Neuronal stem cell (in vitro differentiated cells): ENCODE measurements at regions not wholly inside any gene's neighbourhood (a gene's known extent, or its start where the extent isn't known, plus 50 kb on each side); places are given as distances from the start of the nearest gene placed in this dataset.

Experiments
- DNase-seq: peaks from one replicate; pipeline ENCODE4 v3.0.0-alpha.2; 2013; ENCODE audit warnings: low spot score
- H2AFZ ChIP-seq: one replicate; pipeline ENCODE4 v1.6.1; 2013; ENCODE audit warnings: mild to moderate bottlenecking, low read length, inconsistent platforms
- H2AK5ac ChIP-seq: 2 replicates; pipeline ENCODE4 v1.6.1; 2013; ENCODE audit warnings: low read depth, mild to moderate bottlenecking, inconsistent platforms, low read length, moderate library complexity, mixed read lengths
- H2BK120ac ChIP-seq: 2 replicates; pipeline ENCODE4 v1.6.1; 2013; ENCODE audit warnings: low read depth, mild to moderate bottlenecking, inconsistent platforms, low read length, moderate library complexity, mixed read lengths
- H2BK12ac ChIP-seq: one replicate; pipeline ENCODE4 v1.6.1; 2013; ENCODE audit warnings: low read length, inconsistent platforms
- H2BK15ac ChIP-seq: 2 replicates; pipeline ENCODE4 v1.6.1; 2013; ENCODE audit warnings: mild to moderate bottlenecking, low read length, inconsistent platforms, mixed read lengths
- H2BK5ac ChIP-seq: one replicate; pipeline ENCODE4 v1.6.1; 2013; ENCODE audit warnings: inconsistent platforms, mild to moderate bottlenecking, low read length, moderate library complexity
- H3K14ac ChIP-seq: one replicate; pipeline ENCODE4 v1.6.1; 2013; ENCODE audit warnings: low read length, inconsistent platforms
- H3K18ac ChIP-seq: 2 replicates; pipeline ENCODE4 v1.6.1; 2013; ENCODE audit warnings: low read length, inconsistent platforms
- H3K23ac ChIP-seq: 2 replicates; pipeline ENCODE4 v1.6.1; 2013; ENCODE audit warnings: low read depth, mild to moderate bottlenecking, mixed read lengths, low read length, inconsistent platforms; ENCODE audit not compliant: poor library complexity
- H3K27ac ChIP-seq: replicated peaks from 3 replicates; pipeline ENCODE4 v1.5.1; 2013; ENCODE audit warnings: low read length, inconsistent platforms
- H3K27me3 ChIP-seq, 3 experiments: 2 replicates each; pipeline ENCODE4 v1.6.1; 2013; ENCODE audit warnings: low read length in 3 of 3, mild to moderate bottlenecking in 2 of 3, inconsistent platforms in 1 of 3, low read depth in 1 of 3, mixed read lengths in 1 of 3, moderate library complexity in 1 of 3; ENCODE audit not compliant: control insufficient read depth in 3 of 3, insufficient read depth in 3 of 3
- H3K36me3 ChIP-seq, 2 donors: replicated peaks in 1 of 2; 2 replicates each; pipeline ENCODE4 v1.6.1; 2013; ENCODE audit warnings: low read length in 2 of 2; ENCODE audit not compliant: control insufficient read depth in 2 of 2, insufficient read depth in 2 of 2
- H3K4ac ChIP-seq: 2 replicates; pipeline ENCODE4 v1.6.1; 2013; ENCODE audit warnings: inconsistent platforms, mild to moderate bottlenecking, low read length, moderate library complexity
- H3K4me1 ChIP-seq, 2 donors: 1 replicate in 1 of 2; 2 replicates in 1 of 2; pipeline ENCODE4 v1.6.1; 2013; ENCODE audit warnings: low read length in 2 of 2, low read depth in 1 of 2; ENCODE audit not compliant: control insufficient read depth in 2 of 2, insufficient read depth in 1 of 2
- H3K4me2 ChIP-seq: one replicate; pipeline ENCODE4 v1.6.1; 2013; ENCODE audit warnings: mild to moderate bottlenecking, low read length, inconsistent platforms; ENCODE audit not compliant: insufficient read depth, poor library complexity, severe bottlenecking
- H3K4me3 ChIP-seq, 2 donors: 2 replicates each; pipeline ENCODE4 v1.5.1; 2013; ENCODE audit warnings: low read length in 2 of 2, mild to moderate bottlenecking in 2 of 2, inconsistent platforms in 1 of 2, moderate library complexity in 1 of 2
- H3K79me1 ChIP-seq: one replicate; pipeline ENCODE4 v1.6.1; 2013; ENCODE audit warnings: low read depth, mild to moderate bottlenecking, inconsistent platforms, low read length, moderate library complexity
- H3K9ac ChIP-seq: one replicate; pipeline ENCODE4 v1.6.1; 2013; ENCODE audit warnings: mild to moderate bottlenecking, low read depth, low read length, inconsistent platforms; ENCODE audit not compliant: poor library complexity
- H3K9me3 ChIP-seq, 2 donors: replicated peaks in 1 of 2; 2 replicates each; pipeline versions ENCODE3 to v1.6.1; 2013; ENCODE audit warnings: low read length in 2 of 2, mild to moderate bottlenecking in 2 of 2, inconsistent platforms in 1 of 2, low read depth in 1 of 2, mixed read lengths in 1 of 2, moderate library complexity in 1 of 2; ENCODE audit not compliant: control insufficient read depth in 2 of 2, insufficient read depth in 1 of 2
- H4K8ac ChIP-seq: one replicate; pipeline ENCODE4 v1.6.1; 2013; ENCODE audit warnings: low read depth, mild to moderate bottlenecking, inconsistent platforms, low read length, moderate library complexity
- H4K91ac ChIP-seq: one replicate; pipeline ENCODE4 v1.6.1; 2013; ENCODE audit warnings: low read length, low read depth, mild to moderate bottlenecking, inconsistent platforms; ENCODE audit not compliant: poor library complexity
- WGBS, 2 donors: extraction: QIAGEN DNeasy Blood & Tissue Kit; methylation state at CpG; one replicate each; pipeline ENCODE4 v1.1.7; 2013; ENCODE audit warnings: missing lambda C conversion rate in 2 of 2, mixed read lengths in 1 of 2; ENCODE audit not compliant: insufficient read length in 2 of 2, insufficient replicate concordance in 1 of 2; ENCODE audit errors: extremely low coverage in 2 of 2; 5-methylcytosine and 5-hydroxymethylcytosine counted together

DNA sequence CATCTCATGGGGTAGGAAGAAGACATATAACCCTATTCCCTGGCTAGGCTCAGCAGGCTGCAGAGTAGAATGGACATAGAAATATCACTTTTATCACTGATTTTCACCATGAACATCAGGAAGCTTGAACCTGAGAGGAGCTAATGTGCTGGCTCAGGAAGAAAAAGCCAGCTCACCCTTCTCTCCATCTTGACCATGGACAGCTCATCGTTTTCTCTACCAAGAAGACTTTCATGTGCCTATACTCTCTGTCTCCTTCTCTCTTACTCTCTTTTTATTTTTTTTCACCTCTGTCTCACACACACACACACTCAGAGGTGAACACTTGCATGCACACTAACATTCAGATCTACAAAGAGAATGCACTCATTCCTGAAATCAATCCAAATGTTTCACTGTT, 372.8 kb upstream of the CNTNAP5 start:
- Histone ChIP-seq H2BK120ac (no peak overlapping the region), H4K91ac (no peak overlapping the region), H3K4me2 (no peak overlapping the region), H2AK5ac (no peak overlapping the region), H3K79me1 (no peaks in the 10 kb centered on the region), H3K9ac (no peak overlapping the region), H3K36me3 (no peaks in the 10 kb centered on the region), H3K4me3 (no peak overlapping the region), H3K18ac (no peak overlapping the region), H3K4ac (no peak overlapping the region), H2AFZ (no peak overlapping the region), H4K8ac (no peak overlapping the region), H3K23ac (no peak overlapping the region), H3K9me3 (no peaks in the 10 kb centered on the region), H3K4me1 (no peaks in the 10 kb centered on the region), H2BK15ac (no peak overlapping the region), H3K14ac (no peak overlapping the region), H2BK5ac (no peak overlapping the region), H2BK12ac (no peak overlapping the region), H3K27me3 (no peaks in the 10 kb centered on the region), H3K27ac (no peak overlapping the region)
- no peak for DNase-seq
- no CpG with 5 or more reads among the region's 1 CpG for WGBS, 2 donors

DNA sequence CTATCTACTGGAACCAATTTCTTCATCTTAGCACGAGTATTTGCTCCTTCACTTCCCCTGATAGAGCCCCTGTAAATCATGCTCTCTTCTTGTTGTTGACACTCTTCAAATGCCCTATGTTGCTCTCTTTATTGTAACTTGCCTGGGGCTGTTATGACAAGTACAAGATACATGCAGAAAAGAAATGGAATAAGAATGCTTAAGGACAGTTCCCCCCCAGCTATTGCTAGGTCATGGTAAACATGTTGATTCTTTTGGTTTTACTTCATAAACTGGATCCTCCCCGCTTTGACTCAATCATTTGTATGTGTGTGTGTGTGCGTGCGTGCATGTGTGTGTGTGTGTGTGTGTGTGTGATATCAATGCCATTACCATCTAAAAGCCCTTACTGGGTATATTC, 368.5 kb upstream of the CNTNAP5 start:
- H3K14ac ChIP-seq, result no peak overlapping the region
- H3K4ac ChIP-seq, result no peak overlapping the region
- no peaks in the 10 kb centered on the region for H3K27me3 ChIP-seq
- H3K23ac ChIP-seq, result no peak overlapping the region
- H2BK5ac ChIP-seq, result no peak overlapping the region
- H3K27ac ChIP-seq, result no peak overlapping the region
- no peak overlapping the region for H2BK15ac ChIP-seq
- H3K9ac ChIP-seq, result no peak overlapping the region
- no peaks in the 10 kb centered on the region for H3K36me3 ChIP-seq
- no peak overlapping the region for H2AFZ ChIP-seq
- H2BK12ac ChIP-seq, result no peak overlapping the region
- no peak overlapping the region for H3K18ac ChIP-seq
- no peak overlapping the region for H3K4me2 ChIP-seq
- no peaks in the 10 kb centered on the region for H3K79me1 ChIP-seq
- H4K91ac ChIP-seq, result no peak overlapping the region
- no peak overlapping the region for H4K8ac ChIP-seq
- DNase-seq, result no peak
- no CpG with 5 or more reads among the region's 4 CpGs for WGBS, 2 donors
- no peak overlapping the region for H2AK5ac ChIP-seq
- no peak overlapping the region for H2BK120ac ChIP-seq
- no peaks in the 10 kb centered on the region for H3K9me3 ChIP-seq
- no peak overlapping the region for H3K4me3 ChIP-seq
- H3K4me1 ChIP-seq, result no peaks in the 10 kb centered on the region

DNA sequence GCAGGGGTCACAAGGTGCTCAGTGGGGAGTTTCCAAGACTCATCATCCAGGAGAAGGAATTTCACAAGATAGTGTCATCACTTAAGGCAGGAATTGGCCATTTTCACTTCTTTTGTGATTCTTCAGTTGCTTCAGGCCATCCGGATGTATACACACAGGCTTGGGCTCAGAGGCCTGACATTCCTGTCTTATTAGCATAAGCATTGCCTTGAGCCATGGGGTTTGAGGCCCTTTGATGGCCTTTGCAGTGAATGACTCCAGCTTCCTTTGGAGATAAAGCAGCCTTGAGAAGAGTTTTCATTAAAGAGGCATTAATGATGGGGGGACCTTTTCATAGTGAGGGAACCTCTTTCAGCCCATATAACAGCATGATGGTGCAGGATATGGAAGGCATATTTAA, 366.0 kb upstream of the CNTNAP5 start:
- no peaks in the 10 kb centered on the region for H3K79me1 ChIP-seq
- no peak overlapping the region for H4K8ac ChIP-seq
- no peaks in the 10 kb centered on the region for H3K4me1 ChIP-seq
- no peak overlapping the region for H2BK120ac ChIP-seq
- H3K9me3 ChIP-seq, result no peaks in the 10 kb centered on the region
- H3K4me2 ChIP-seq, result no peak overlapping the region
- H3K36me3 ChIP-seq, result no peaks in the 10 kb centered on the region
- H3K27me3 ChIP-seq, result no peaks in the 10 kb centered on the region
- H3K14ac ChIP-seq, result no peak overlapping the region
- no peak overlapping the region for H4K91ac ChIP-seq
- no peak overlapping the region for H2BK5ac ChIP-seq
- H3K4ac ChIP-seq, result no peak overlapping the region
- no peak overlapping the region for H2BK15ac ChIP-seq
- no peak overlapping the region for H2AK5ac ChIP-seq
- H2BK12ac ChIP-seq, result no peak overlapping the region
- no peak overlapping the region for H3K4me3 ChIP-seq
- no peak overlapping the region for H2AFZ ChIP-seq
- H3K23ac ChIP-seq, result no peak overlapping the region
- DNase-seq, result no peak
- no peak overlapping the region for H3K18ac ChIP-seq
- WGBS, 2 donors, result no CpG with 5 or more reads among the region's 1 CpG
- H3K9ac ChIP-seq, result no peak overlapping the region
- no peak overlapping the region for H3K27ac ChIP-seq

DNA sequence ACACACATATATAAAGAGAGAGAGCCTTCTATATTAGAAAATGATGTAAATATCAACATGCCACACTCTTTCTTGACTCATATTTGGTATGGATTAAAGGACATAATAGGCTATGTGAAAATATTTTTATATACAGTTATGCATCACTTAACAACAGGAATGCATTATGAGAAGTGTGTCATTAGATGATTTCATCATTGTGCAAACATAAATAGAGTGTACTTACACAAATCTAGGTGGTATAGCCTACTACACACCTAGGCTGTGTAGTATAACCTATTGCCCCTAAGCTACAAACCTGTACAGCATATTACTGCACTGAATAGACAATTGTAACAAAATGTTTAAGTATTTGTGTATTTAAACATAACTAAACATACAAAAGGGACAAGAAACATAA, 354.8 kb upstream of the CNTNAP5 start:
- H3K4ac ChIP-seq, result no peak overlapping the region
- no peak overlapping the region for H4K91ac ChIP-seq
- no peak overlapping the region for H3K9ac ChIP-seq
- H3K23ac ChIP-seq, result no peak overlapping the region
- H3K14ac ChIP-seq, result no peak overlapping the region
- DNase-seq, result no peak
- H3K9me3 ChIP-seq, result no peaks in the 10 kb centered on the region
- H2BK5ac ChIP-seq, result no peak overlapping the region
- no peak overlapping the region for H2BK12ac ChIP-seq
- no peak overlapping the region for H3K4me3 ChIP-seq
- H3K18ac ChIP-seq, result no peak overlapping the region
- H3K27ac ChIP-seq, result no peak overlapping the region
- no peak overlapping the region for H2AK5ac ChIP-seq
- H3K4me1 ChIP-seq, result no peaks in the 10 kb centered on the region
- H2BK120ac ChIP-seq, result no peak overlapping the region
- H2AFZ ChIP-seq, result no peak overlapping the region
- H3K27me3 ChIP-seq, result no peaks in the 10 kb centered on the region
- no peak overlapping the region for H3K4me2 ChIP-seq
- H3K79me1 ChIP-seq, result no peaks in the 10 kb centered on the region
- H4K8ac ChIP-seq, result no peak overlapping the region
- no peak overlapping the region for H2BK15ac ChIP-seq
- no peaks in the 10 kb centered on the region for H3K36me3 ChIP-seq
